ENCODE measurements at regions not wholly inside any gene's neighbourhood (a gene's known extent, or its start where the extent isn't known, plus 50 kb on each side); places are given as distances from the start of the nearest gene placed in this dataset.

GRCh38 chr7:46448478-46448877 lies 527.4 kb upstream of the IGFBP3 start:
- CTCF ChIA-PET: no interaction called here
- POLR2A ChIA-PET: no interaction called here
- DNase-seq (ENCODE audit: extremely low spot score): no peak
- TF ChIP-seq, protein P1, sequence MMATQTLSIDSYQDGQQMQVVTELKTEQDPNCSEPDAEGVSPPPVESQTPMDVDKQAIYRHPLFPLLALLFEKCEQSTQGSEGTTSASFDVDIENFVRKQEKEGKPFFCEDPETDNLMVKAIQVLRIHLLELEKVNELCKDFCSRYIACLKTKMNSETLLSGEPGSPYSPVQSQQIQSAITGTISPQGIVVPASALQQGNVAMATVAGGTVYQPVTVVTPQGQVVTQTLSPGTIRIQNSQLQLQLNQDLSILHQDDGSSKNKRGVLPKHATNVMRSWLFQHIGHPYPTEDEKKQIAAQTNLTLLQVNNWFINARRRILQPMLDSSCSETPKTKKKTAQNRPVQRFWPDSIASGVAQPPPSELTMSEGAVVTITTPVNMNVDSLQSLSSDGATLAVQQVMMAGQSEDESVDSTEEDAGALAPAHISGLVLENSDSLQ (IDR thresholded peaks at IDR 0.05): no peak
- no peak for TF ChIP-seq SUZ12 (IDR thresholded peaks at IDR 0.05)
- TF ChIP-seq SP1 (IDR thresholded peaks at IDR 0.05): no peak
- no peak for TF ChIP-seq CTBP1 (IDR thresholded peaks at IDR 0.05; ENCODE audit: borderline replicate concordance)
- TF ChIP-seq ARNT (IDR thresholded peaks at IDR 0.05): no peak
- TF ChIP-seq NFRKB (IDR thresholded peaks at IDR 0.05): no peak
- no peak for TF ChIP-seq FOXM1 (IDR thresholded peaks at IDR 0.05; ENCODE audit: borderline replicate concordance)
- no peak for TF ChIP-seq FOXA1 (IDR thresholded peaks at IDR 0.05)
- TF ChIP-seq FOXK2 (IDR thresholded peaks at IDR 0.05): no peak
- TF ChIP-seq ZNF384 (IDR thresholded peaks at IDR 0.05): no peak
- no peak for TF ChIP-seq LEF1 (IDR thresholded peaks at IDR 0.05; ENCODE audit: borderline replicate concordance)
- no peak for TF ChIP-seq ELF4 (IDR thresholded peaks at IDR 0.05)
- TF ChIP-seq TARDBP (IDR thresholded peaks at IDR 0.05): no peak
- no peak for TF ChIP-seq HDGF (IDR thresholded peaks at IDR 0.05; ENCODE audit: borderline replicate concordance)

GRCh38 chr7:46446151-46446550 lies 525.1 kb upstream of the IGFBP3 start:
- TF ChIP-seq ARNT (IDR thresholded peaks at IDR 0.05): no peak
- TF ChIP-seq L3MBTL2 (conservative IDR thresholded peaks at IDR 0.05): no peak
- no peak for TF ChIP-seq LEF1 (IDR thresholded peaks at IDR 0.05; ENCODE audit: borderline replicate concordance)
- TF ChIP-seq BHLHE40 (IDR thresholded peaks at IDR 0.05; ENCODE audit: borderline replicate concordance): no peak
- no peak for TF ChIP-seq ELF4 (IDR thresholded peaks at IDR 0.05)
- no peak for TF ChIP-seq NFRKB (IDR thresholded peaks at IDR 0.05)
- no peak for TF ChIP-seq ZNF384 (IDR thresholded peaks at IDR 0.05)
- TF ChIP-seq, protein P1 (IDR thresholded peaks at IDR 0.05): no peak
- no peak for TF ChIP-seq FOXK2 (IDR thresholded peaks at IDR 0.05)
- CTCF ChIA-PET: no interaction called here
- POLR2A ChIA-PET: no interaction called here
- no peak for DNase-seq (ENCODE audit: extremely low spot score)

DNA sequence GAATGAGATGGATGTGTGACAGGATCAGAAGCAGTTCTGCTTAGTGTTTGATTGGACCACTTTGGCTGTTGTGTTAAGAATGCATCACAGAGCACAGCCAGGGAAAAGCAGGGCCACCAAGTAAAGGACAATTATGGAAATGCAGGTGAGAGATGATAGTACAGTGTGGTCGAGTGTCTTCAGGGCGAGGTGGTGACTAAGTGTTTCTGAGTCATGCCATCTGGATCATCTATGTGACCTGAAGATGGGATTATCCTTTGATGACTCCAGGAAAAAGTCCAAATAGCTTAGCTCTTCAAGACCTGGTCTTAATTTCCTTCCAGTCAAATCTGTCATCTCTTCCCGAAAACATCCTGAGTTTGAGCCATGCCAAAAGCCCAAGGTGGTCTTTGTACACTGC lies 523.2 kb upstream of the IGFBP3 start:
- CTCF ChIA-PET: no interaction called here
- POLR2A ChIA-PET: no interaction called here
- no peak for TF ChIP-seq NFRKB (IDR thresholded peaks at IDR 0.05)
- TF ChIP-seq SUZ12 (IDR thresholded peaks at IDR 0.05): no peak
- no peak for TF ChIP-seq CTBP1 (IDR thresholded peaks at IDR 0.05; ENCODE audit: borderline replicate concordance)
- TF ChIP-seq LEF1 (IDR thresholded peaks at IDR 0.05; ENCODE audit: borderline replicate concordance): no peak
- TF ChIP-seq ELF4 (IDR thresholded peaks at IDR 0.05): no peak
- TF ChIP-seq ZNF384 (IDR thresholded peaks at IDR 0.05): no peak
- TF ChIP-seq L3MBTL2 (conservative IDR thresholded peaks at IDR 0.05): no peak
- TF ChIP-seq HDGF (IDR thresholded peaks at IDR 0.05; ENCODE audit: borderline replicate concordance): no peak
- no peak for TF ChIP-seq FOXA1 (IDR thresholded peaks at IDR 0.05)
- TF ChIP-seq SP1 (IDR thresholded peaks at IDR 0.05): no peak
- TF ChIP-seq FOXK2 (IDR thresholded peaks at IDR 0.05): no peak
- no peak for TF ChIP-seq ARNT (IDR thresholded peaks at IDR 0.05)
- no peak for TF ChIP-seq FOXM1 (IDR thresholded peaks at IDR 0.05; ENCODE audit: borderline replicate concordance)
- no peak for DNase-seq (ENCODE audit: extremely low spot score)

GRCh38 chr7:46440186-46440585 lies 519.1 kb upstream of the IGFBP3 start:
- TF ChIP-seq ZNF384 (IDR thresholded peaks at IDR 0.05): no peak
- no peak for TF ChIP-seq BHLHE40 (IDR thresholded peaks at IDR 0.05; ENCODE audit: borderline replicate concordance)
- TF ChIP-seq, protein P1 (IDR thresholded peaks at IDR 0.05): no peak
- TF ChIP-seq L3MBTL2 (conservative IDR thresholded peaks at IDR 0.05): no peak
- no peak for TF ChIP-seq ARNT (IDR thresholded peaks at IDR 0.05)
- TF ChIP-seq LEF1 (IDR thresholded peaks at IDR 0.05; ENCODE audit: borderline replicate concordance): no peak
- no peak for DNase-seq (ENCODE audit: extremely low spot score)
- CTCF ChIA-PET: no interaction called here
- POLR2A ChIA-PET: no interaction called here

- ChIA-PET POLR2A (no interaction called here), CTCF (no interaction called here)
- DNase-seq (ENCODE audit: extremely low spot score): no peak
- TF ChIP-seq SUZ12 (IDR thresholded peaks at IDR 0.05) (no peak), CTBP1 (IDR thresholded peaks at IDR 0.05; ENCODE audit: borderline replicate concordance) (no peak), FOXA1 (IDR thresholded peaks at IDR 0.05) (no peak), BHLHE40 (IDR thresholded peaks at IDR 0.05; ENCODE audit: borderline replicate concordance) (no peak), LEF1 (IDR thresholded peaks at IDR 0.05; ENCODE audit: borderline replicate concordance) (no peak), ZNF384 (IDR thresholded peaks at IDR 0.05) (no peak), L3MBTL2 (conservative IDR thresholded peaks at IDR 0.05) (no peak), HDGF (IDR thresholded peaks at IDR 0.05; ENCODE audit: borderline replicate concordance) (no peak), SP1 (IDR thresholded peaks at IDR 0.05) (no peak), FOXM1 (IDR thresholded peaks at IDR 0.05; ENCODE audit: borderline replicate concordance) (no peak), ARNT (IDR thresholded peaks at IDR 0.05) (no peak), NFRKB (IDR thresholded peaks at IDR 0.05) (no peak), TARDBP (IDR thresholded peaks at IDR 0.05) (no peak), ELF4 (IDR thresholded peaks at IDR 0.05) (no peak), FOXK2 (IDR thresholded peaks at IDR 0.05) (no peak)
- TF ChIP-seq, protein P1 (IDR thresholded peaks at IDR 0.05): no peak
Measured at GRCh38 chr7:46432708-46433107, 511.6 kb upstream of the IGFBP3 start.

- TF ChIP-seq ZNF384 (IDR thresholded peaks at IDR 0.05) (no peak), ELF4 (IDR thresholded peaks at IDR 0.05) (no peak), TARDBP (IDR thresholded peaks at IDR 0.05) (no peak), BHLHE40 (IDR thresholded peaks at IDR 0.05; ENCODE audit: borderline replicate concordance) (no peak), SP1 (IDR thresholded peaks at IDR 0.05) (no peak)
- CTCF ChIA-PET: no interaction called here
- POLR2A ChIA-PET: no interaction called here
- no peak for DNase-seq (ENCODE audit: extremely low spot score)
Measured at GRCh38 chr7:46428295-46428694, 507.2 kb upstream of the IGFBP3 start.

All from HEK293T (cell line).